ENCODE measurements at regions not wholly inside any gene's neighbourhood (a gene's known extent, or its start where the extent isn't known, plus 50 kb on each side); places are given as distances from the start of the nearest gene placed in this dataset.

DNA sequence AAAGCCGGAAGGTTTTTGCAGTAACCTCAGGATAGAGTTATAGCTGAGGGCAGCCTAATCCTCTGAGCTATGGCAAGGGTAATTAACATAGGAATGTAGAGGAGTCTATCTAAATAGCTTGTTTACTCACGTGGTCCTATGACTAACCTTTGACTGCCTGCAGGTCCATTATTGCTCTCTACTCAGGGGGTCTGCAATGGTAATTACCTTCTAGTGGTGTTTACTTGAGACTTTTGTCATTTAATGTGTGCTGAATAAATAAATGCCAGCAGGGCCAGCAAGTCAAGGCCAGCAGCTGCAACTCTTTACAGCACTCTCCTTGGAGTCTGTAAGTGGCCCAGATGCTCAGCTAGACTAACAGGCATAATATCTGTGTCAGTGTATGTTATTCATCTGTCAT, 212.7 kb upstream of the FMR1 start:
- no peaks in the 10 kb centered on the region for H3K27me3 ChIP-seq (ENCODE audit: insufficient read depth, poor library complexity, severe bottlenecking)
- no peak overlapping the region for H3K27ac ChIP-seq (replicated peaks)
- no peak overlapping the region for H3K4me3 ChIP-seq (replicated peaks; ENCODE audit: insufficient read depth, low read length)
- DNase-seq (ENCODE audit: low read depth in 1 of 2, low spot score in 1 of 2) = no peak
- TF ChIP-seq, protein P1, sequence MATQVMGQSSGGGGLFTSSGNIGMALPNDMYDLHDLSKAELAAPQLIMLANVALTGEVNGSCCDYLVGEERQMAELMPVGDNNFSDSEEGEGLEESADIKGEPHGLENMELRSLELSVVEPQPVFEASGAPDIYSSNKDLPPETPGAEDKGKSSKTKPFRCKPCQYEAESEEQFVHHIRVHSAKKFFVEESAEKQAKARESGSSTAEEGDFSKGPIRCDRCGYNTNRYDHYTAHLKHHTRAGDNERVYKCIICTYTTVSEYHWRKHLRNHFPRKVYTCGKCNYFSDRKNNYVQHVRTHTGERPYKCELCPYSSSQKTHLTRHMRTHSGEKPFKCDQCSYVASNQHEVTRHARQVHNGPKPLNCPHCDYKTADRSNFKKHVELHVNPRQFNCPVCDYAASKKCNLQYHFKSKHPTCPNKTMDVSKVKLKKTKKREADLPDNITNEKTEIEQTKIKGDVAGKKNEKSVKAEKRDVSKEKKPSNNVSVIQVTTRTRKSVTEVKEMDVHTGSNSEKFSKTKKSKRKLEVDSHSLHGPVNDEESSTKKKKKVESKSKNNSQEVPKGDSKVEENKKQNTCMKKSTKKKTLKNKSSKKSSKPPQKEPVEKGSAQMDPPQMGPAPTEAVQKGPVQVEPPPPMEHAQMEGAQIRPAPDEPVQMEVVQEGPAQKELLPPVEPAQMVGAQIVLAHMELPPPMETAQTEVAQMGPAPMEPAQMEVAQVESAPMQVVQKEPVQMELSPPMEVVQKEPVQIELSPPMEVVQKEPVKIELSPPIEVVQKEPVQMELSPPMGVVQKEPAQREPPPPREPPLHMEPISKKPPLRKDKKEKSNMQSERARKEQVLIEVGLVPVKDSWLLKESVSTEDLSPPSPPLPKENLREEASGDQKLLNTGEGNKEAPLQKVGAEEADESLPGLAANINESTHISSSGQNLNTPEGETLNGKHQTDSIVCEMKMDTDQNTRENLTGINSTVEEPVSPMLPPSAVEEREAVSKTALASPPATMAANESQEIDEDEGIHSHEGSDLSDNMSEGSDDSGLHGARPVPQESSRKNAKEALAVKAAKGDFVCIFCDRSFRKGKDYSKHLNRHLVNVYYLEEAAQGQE (IDR thresholded peaks at IDR 0.05; ENCODE audit: insufficient replicate concordance, low read depth) = no peak
- TF ChIP-seq SPI1 (IDR thresholded peaks at IDR 0.05; ENCODE audit: borderline replicate concordance, low read depth) (no peak), POLR2AphosphoS5 (IDR thresholded peaks at IDR 0.05; ENCODE audit: low read depth) (no peak), GABPA (IDR thresholded peaks at IDR 0.05; ENCODE audit: low read depth) (no peak)
- TF ChIP-seq, protein P2, sequence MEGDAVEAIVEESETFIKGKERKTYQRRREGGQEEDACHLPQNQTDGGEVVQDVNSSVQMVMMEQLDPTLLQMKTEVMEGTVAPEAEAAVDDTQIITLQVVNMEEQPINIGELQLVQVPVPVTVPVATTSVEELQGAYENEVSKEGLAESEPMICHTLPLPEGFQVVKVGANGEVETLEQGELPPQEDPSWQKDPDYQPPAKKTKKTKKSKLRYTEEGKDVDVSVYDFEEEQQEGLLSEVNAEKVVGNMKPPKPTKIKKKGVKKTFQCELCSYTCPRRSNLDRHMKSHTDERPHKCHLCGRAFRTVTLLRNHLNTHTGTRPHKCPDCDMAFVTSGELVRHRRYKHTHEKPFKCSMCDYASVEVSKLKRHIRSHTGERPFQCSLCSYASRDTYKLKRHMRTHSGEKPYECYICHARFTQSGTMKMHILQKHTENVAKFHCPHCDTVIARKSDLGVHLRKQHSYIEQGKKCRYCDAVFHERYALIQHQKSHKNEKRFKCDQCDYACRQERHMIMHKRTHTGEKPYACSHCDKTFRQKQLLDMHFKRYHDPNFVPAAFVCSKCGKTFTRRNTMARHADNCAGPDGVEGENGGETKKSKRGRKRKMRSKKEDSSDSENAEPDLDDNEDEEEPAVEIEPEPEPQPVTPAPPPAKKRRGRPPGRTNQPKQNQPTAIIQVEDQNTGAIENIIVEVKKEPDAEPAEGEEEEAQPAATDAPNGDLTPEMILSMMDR (IDR thresholded peaks at IDR 0.05; ENCODE audit: insufficient read depth, low read length) = no peak

DNA sequence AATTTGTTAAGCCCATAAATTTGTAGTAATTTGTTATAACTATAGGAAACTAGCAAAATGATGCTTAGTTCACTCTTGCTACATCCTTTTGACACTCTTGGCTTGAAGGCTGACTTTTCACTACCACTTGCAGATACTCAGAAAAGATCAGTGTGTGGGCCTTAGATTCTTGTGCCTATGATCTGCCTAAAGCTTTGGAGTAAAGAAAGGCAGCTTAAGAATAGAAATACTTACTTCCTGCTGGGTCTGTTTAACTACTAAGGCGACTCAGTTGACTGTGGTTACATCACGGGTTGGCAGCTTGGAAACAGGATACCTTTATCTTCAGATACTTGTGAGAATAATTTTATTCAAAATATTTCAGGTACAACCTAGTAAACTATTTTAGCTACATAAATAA, 201.4 kb upstream of the FMR1 start:
- no peak overlapping the region for H3K4me3 ChIP-seq (replicated peaks; ENCODE audit: insufficient read depth, low read length)
- no peak for DNase-seq (ENCODE audit: low read depth in 1 of 2, low spot score in 1 of 2)
- H3K27me3 ChIP-seq (ENCODE audit: insufficient read depth, poor library complexity, severe bottlenecking) = no peaks in the 10 kb centered on the region
- no peak for TF ChIP-seq GABPA (IDR thresholded peaks at IDR 0.05; ENCODE audit: low read depth)
- TF ChIP-seq, protein P2 (IDR thresholded peaks at IDR 0.05; ENCODE audit: insufficient read depth, low read length) = no peak
- TF ChIP-seq POLR2AphosphoS5 (IDR thresholded peaks at IDR 0.05; ENCODE audit: low read depth) = no peak
- no peak for TF ChIP-seq SPI1 (IDR thresholded peaks at IDR 0.05; ENCODE audit: borderline replicate concordance, low read depth)
- TF ChIP-seq, protein P1 (IDR thresholded peaks at IDR 0.05; ENCODE audit: insufficient replicate concordance, low read depth) = no peak
- H3K27ac ChIP-seq (replicated peaks) = no peak overlapping the region

DNA sequence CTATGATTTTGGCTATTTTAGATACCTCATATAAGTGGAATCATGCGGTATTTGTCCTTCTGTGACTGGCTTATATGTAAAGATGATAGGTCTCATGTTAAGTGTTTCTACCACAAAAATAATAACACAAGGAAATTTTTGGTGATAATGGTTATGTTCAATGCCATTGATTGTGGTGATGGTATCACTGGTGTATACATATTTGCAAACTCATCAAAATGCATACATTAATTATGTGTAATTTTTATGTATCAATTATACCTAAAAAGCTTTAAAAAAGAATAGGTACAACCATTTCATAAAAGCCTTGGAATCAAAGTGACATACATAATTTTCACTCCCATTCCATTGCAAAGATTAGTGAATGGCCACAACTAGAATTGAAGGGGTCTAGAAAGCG, 178.3 kb upstream of the FMR1 start:
- Histone ChIP-seq H3K4me3 (replicated peaks; ENCODE audit: insufficient read depth, low read length) (no peak overlapping the region), H3K27me3 (ENCODE audit: insufficient read depth, poor library complexity, severe bottlenecking) (no peaks in the 10 kb centered on the region), H3K27ac (replicated peaks) (no peak overlapping the region)
- DNase-seq (ENCODE audit: low read depth in 1 of 2, low spot score in 1 of 2) = no peak
- TF ChIP-seq, protein P2 (IDR thresholded peaks at IDR 0.05; ENCODE audit: insufficient read depth, low read length) = no peak
- no peak for TF ChIP-seq GABPA (IDR thresholded peaks at IDR 0.05; ENCODE audit: low read depth)
- no peak for TF ChIP-seq POLR2AphosphoS5 (IDR thresholded peaks at IDR 0.05; ENCODE audit: low read depth)
- no peak for TF ChIP-seq SPI1 (IDR thresholded peaks at IDR 0.05; ENCODE audit: borderline replicate concordance, low read depth)
- TF ChIP-seq, protein P1 (IDR thresholded peaks at IDR 0.05; ENCODE audit: insufficient replicate concordance, low read depth) = no peak
